Activated CD8-positive, alpha-beta T cell treated with anti-CD3 and anti-CD28 coated beads for 36 hours (primary cell): ENCODE measurements at regions not wholly inside any gene's neighbourhood (a gene's known extent, or its start where the extent isn't known, plus 50 kb on each side); places are given as distances from the start of the nearest gene placed in this dataset.
"Not testable (repeated sequence)": the region's sequence is repeated elsewhere in the genome, so short reads cannot be mapped to it uniquely, and the experiment has no call there.

Source experiments
- ATAC-seq: fragments of 200-7000 bp; cut with Tn5 transposase; one replicate; pipeline ENCODE4 v1.10.0; 2021; ENCODE audit warnings: mild to moderate bottlenecking, moderate library complexity
- CTCF ChIA-PET: fragments of 350-600 bp; sonication (Branson Sonifier 250); formaldehyde crosslinking; loops from one replicate; lab custom pipeline; 2021; ENCODE audit warnings: antibody characterized with exemption; lab: Charles Lee
- POLR2A ChIA-PET: fragments of 350-600 bp; sonication (Branson Sonifier 250); formaldehyde crosslinking; loops from one replicate; lab custom pipeline; 2021; ENCODE audit warnings: antibody characterized with exemption; lab: Charles Lee
- DNase-seq: peaks from one replicate; pipeline ENCODE4 v3.0.0-alpha.2; 2020
- H3K27ac Mint-ChIP-seq: one replicate; pipeline ENCODE4 v1.8.0; 2021; ENCODE audit warnings: mild to moderate bottlenecking, mixed read lengths
- H3K27me3 Mint-ChIP-seq: one replicate; pipeline ENCODE4 v1.8.0; 2021; ENCODE audit warnings: mixed read lengths
- H3K36me3 Mint-ChIP-seq: one replicate; pipeline ENCODE4 v1.8.0; 2021; ENCODE audit warnings: low read depth, mixed read lengths
- H3K4me1 Mint-ChIP-seq: one replicate; pipeline ENCODE4 v1.8.0; 2021; ENCODE audit warnings: low read depth, mixed read lengths
- H3K4me3 Mint-ChIP-seq: one replicate; pipeline ENCODE4 v1.8.0; 2021; ENCODE audit warnings: mild to moderate bottlenecking, moderate library complexity, mixed read lengths
- H3K9me3 Mint-ChIP-seq: one replicate; pipeline ENCODE4 v1.8.0; 2021; ENCODE audit warnings: mixed read lengths
- intact Hi-C: fragments of 100-400 bp; cut with micrococcal nuclease; formaldehyde crosslinking; loops from one replicate; pipeline ENCODE4 v1.10.0; 2022
- TF ChIP-seq, protein P1 (sequence below): fragments of 200-600 bp; IDR thresholded peaks from one replicate; pipeline ENCODE4 v1.8.0; 2022; ENCODE audit warnings: antibody characterized with exemption, mild to moderate bottlenecking

DNA sequence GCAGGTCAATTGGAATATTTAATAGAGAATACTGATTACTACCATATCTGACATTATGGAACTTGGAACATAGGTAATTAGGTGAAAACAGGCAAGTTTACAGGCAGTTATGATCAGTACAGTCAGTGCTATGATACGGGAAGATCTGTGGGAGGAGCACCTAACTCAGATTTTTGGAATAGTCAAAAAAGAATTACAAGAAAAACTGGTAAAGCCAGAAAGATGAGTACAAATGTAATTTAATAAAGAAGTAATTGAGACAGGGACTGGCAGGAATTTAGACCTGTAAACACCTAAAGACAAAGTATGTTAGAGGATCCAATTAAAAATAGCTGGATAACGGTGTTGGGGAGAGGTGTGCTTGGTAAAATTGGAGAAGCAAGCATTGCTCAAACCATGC is 206.5 kb upstream of the ANO5 start:
- TF ChIP-seq, protein P1, sequence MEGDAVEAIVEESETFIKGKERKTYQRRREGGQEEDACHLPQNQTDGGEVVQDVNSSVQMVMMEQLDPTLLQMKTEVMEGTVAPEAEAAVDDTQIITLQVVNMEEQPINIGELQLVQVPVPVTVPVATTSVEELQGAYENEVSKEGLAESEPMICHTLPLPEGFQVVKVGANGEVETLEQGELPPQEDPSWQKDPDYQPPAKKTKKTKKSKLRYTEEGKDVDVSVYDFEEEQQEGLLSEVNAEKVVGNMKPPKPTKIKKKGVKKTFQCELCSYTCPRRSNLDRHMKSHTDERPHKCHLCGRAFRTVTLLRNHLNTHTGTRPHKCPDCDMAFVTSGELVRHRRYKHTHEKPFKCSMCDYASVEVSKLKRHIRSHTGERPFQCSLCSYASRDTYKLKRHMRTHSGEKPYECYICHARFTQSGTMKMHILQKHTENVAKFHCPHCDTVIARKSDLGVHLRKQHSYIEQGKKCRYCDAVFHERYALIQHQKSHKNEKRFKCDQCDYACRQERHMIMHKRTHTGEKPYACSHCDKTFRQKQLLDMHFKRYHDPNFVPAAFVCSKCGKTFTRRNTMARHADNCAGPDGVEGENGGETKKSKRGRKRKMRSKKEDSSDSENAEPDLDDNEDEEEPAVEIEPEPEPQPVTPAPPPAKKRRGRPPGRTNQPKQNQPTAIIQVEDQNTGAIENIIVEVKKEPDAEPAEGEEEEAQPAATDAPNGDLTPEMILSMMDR, result no peak
- no peaks in the 10 kb centered on the region for H3K9me3 Mint-ChIP-seq
- no peak for ATAC-seq
- no peak overlapping the region for H3K27ac Mint-ChIP-seq
- CTCF ChIA-PET, result no interaction called here
- no peaks in the 10 kb centered on the region for H3K27me3 Mint-ChIP-seq
- no peak overlapping the region for H3K4me3 Mint-ChIP-seq
- DNase-seq, result no peak
- no peaks in the 10 kb centered on the region for H3K36me3 Mint-ChIP-seq
- POLR2A ChIA-PET, result no interaction called here
- H3K4me1 Mint-ChIP-seq, result no peaks in the 10 kb centered on the region
- intact Hi-C loops, result no loop called here

DNA sequence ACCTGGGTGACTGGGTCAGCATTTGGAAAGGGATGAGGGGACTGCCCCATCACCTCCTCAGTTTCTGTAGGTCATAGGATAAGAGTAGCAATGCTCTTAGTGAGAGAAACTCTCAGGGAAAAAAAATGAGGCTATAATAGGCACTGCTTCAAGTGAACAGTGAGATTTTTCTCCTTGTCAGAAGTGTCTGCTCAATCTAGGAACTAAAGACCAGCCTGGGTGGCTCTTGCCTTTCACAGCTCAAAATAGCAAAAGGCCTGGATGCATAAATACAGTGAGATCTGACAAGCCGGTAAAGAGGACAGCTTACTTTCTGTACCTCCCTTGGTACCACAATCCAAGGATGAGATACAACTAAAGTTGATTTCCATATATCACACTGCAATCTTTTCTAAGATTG is 205.6 kb upstream of the ANO5 start:
- no peak overlapping the region for H3K4me3 Mint-ChIP-seq
- TF ChIP-seq, protein P1, result no peak
- ATAC-seq, result no peak
- H3K4me1 Mint-ChIP-seq, result no peaks in the 10 kb centered on the region
- ChIA-PET CTCF (no interaction called here), POLR2A (no interaction called here)
- H3K27ac Mint-ChIP-seq, result no peak overlapping the region
- intact Hi-C loops, result no loop called here
- H3K36me3 Mint-ChIP-seq, result no peaks in the 10 kb centered on the region
- H3K9me3 Mint-ChIP-seq, result no peaks in the 10 kb centered on the region
- no peak for DNase-seq
- H3K27me3 Mint-ChIP-seq, result no peaks in the 10 kb centered on the region

DNA sequence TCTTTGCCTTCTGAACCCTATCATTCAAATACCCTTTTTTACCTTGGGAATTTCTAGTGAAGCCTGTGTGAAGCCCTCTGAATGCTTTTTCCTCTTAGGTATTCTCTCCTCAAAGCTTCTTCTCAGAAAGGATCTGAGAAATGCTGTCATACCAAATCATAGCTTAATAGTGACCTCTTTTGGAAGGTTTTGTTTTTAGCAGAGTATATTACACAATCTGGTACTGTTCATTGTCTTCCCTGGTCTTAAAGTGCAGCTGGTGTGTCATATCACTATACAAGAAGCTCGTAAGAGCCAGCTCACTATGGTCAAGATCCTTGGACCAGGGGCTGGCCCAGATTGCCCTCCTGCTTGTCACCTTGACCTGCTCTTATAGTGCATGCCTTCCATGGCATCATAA is 204.4 kb upstream of the ANO5 start:
- no peaks in the 10 kb centered on the region for H3K9me3 Mint-ChIP-seq
- H3K4me3 Mint-ChIP-seq, result no peak overlapping the region
- H3K27me3 Mint-ChIP-seq, result no peaks in the 10 kb centered on the region
- ChIA-PET POLR2A (no interaction called here), CTCF (no interaction called here)
- H3K27ac Mint-ChIP-seq, result no peak overlapping the region
- no peaks in the 10 kb centered on the region for H3K4me1 Mint-ChIP-seq
- no peak for ATAC-seq
- intact Hi-C loops, result no loop called here
- TF ChIP-seq, protein P1, result no peak
- DNase-seq, result no peak
- no peaks in the 10 kb centered on the region for H3K36me3 Mint-ChIP-seq

DNA sequence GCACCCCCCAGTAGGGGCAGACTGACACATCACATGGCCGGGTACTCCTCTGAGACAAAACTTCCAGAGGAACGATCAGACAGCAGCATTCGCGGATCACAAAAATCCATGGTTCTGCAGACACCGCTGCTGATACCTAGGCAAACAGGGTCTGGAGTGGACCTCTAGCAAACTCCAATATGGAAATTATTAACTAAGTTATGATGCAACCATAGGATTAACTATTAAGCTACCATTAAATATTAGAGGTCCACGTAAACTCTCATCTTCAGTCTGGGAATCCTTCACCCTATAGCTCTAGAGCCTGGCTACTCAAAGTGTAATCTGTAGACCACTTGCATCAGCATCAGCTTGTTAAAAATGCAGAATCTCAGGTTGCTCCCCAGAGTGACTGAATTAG is 191.1 kb upstream of the ANO5 start:
- CTCF ChIA-PET, H3K9me3 Mint-ChIP-seq, ATAC-seq, H3K4me1 Mint-ChIP-seq, H3K36me3 Mint-ChIP-seq, H3K4me3 Mint-ChIP-seq, intact Hi-C loops, POLR2A ChIA-PET, H3K27ac Mint-ChIP-seq, H3K27me3 Mint-ChIP-seq, DNase-seq: not testable (repeated sequence)

DNA sequence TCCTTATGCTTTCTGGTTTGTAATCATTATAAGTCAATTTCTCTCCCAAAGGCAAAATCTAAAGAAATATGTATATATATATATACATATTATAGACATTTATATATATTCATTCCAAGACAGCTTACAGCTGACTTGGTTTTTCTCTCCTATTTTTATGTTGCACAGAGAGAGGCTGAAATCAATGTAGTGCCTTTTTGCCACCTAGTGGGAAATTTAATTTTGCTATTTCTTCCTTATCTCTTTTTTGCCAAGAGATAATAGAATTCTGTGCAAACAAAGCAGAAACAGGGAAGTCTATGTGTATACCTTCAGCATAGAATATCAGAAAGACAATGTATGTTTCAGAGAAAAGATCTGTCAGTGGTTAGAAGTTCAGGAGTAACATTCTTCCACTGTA is 186.0 kb upstream of the ANO5 start:
- ATAC-seq (no peak), DNase-seq (no peak)
- ChIA-PET POLR2A (no interaction called here), CTCF (no interaction called here)
- Mint-ChIP-seq H3K4me1 (no peaks in the 10 kb centered on the region), H3K4me3 (no peak overlapping the region), H3K27ac (no peak overlapping the region), H3K36me3 (no peaks in the 10 kb centered on the region), H3K9me3 (peaks cover 5% of the 10 kb centered on the region), H3K27me3 (no peaks in the 10 kb centered on the region)
- TF ChIP-seq, protein P1, result no peak
- intact Hi-C loops, result no loop called here

DNA sequence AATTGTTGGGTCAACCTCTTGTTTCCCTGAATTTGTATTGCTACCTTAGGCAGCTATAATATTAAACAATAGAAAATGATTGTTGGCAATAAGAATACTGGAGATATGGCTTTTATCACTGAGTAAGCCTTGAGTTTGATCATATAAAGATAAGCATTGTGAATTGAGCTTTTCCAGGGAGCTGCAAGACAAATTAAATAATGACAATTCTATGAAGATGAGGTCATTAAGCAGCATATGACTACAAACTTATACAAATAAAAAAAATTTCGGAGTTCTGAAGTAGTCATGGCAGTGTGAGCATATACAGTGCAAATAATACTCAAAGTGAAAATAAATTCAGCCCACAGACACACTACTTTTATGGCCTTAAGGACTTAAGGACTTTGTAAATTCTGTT is 161.1 kb upstream of the ANO5 start:
- H3K9me3 Mint-ChIP-seq, result peaks cover 5% of the 10 kb centered on the region
- no peaks in the 10 kb centered on the region for H3K4me1 Mint-ChIP-seq
- H3K36me3 Mint-ChIP-seq, result no peaks in the 10 kb centered on the region
- no peak for DNase-seq
- ATAC-seq, result no peak
- POLR2A ChIA-PET, result no interaction called here
- no peak overlapping the region for H3K4me3 Mint-ChIP-seq
- TF ChIP-seq, protein P1, result no peak
- no peaks in the 10 kb centered on the region for H3K27me3 Mint-ChIP-seq
- CTCF ChIA-PET, result no interaction called here
- intact Hi-C loops, result no loop called here
- no peak overlapping the region for H3K27ac Mint-ChIP-seq
